Hematopoietic multipotent progenitor cell treated with erythropoietin and hydrocortisone succinate and interleukin-3 and kit ligand, for 17 days (in vitro differentiated cells): ENCODE measurements at regions not wholly inside any gene's neighbourhood (a gene's known extent, or its start where the extent isn't known, plus 50 kb on each side); places are given as distances from the start of the nearest gene placed in this dataset.

Experiments
- DNase-seq: peaks from one replicate; pipeline ENCODE4 v3.0.0-alpha.2; 2015; ENCODE audit warnings: low spot score

GRCh38 chr9:106324591-106325280 lies 538.2 kb upstream of the ZNF462 start:
- DNase-seq = no peak

GRCh38 chr9:106326493-106326892 lies 536.5 kb upstream of the ZNF462 start:
- DNase-seq = no peak

GRCh38 chr9:106333481-106333880 lies 529.5 kb upstream of the ZNF462 start:
- DNase-seq = no peak

- DNase-seq = no peak
Observed at GRCh38 chr9:106334081-106334480, 528.9 kb upstream of the ZNF462 start.

GRCh38 chr9:106339882-106340281 lies 523.1 kb upstream of the ZNF462 start:
- DNase-seq = no peak

- DNase-seq = no peak
Observed at GRCh38 chr9:106350777-106351176, 512.2 kb upstream of the ZNF462 start.

- no peak for DNase-seq
Observed at GRCh38 chr9:106356924-106357323, 506.0 kb upstream of the ZNF462 start.

GRCh38 chr9:106358331-106358730 lies 504.6 kb upstream of the ZNF462 start:
- DNase-seq = no peak

GRCh38 chr9:106376689-106377088 lies 486.3 kb upstream of the ZNF462 start:
- DNase-seq = no peak

- DNase-seq = no peak
Observed at GRCh38 chr9:106383072-106383471, 479.9 kb upstream of the ZNF462 start.

GRCh38 chr9:106387965-106388364 lies 475.0 kb upstream of the ZNF462 start:
- no peak for DNase-seq

- DNase-seq = no peak
Observed at GRCh38 chr9:106393226-106393625, 469.7 kb upstream of the ZNF462 start.

- no peak for DNase-seq
Observed at GRCh38 chr9:106400170-106400569, 462.8 kb upstream of the ZNF462 start.

GRCh38 chr9:106400950-106401349 lies 462.0 kb upstream of the ZNF462 start:
- DNase-seq = no peak

GRCh38 chr9:106403081-106403480 lies 459.9 kb upstream of the ZNF462 start:
- DNase-seq = no peak

GRCh38 chr9:106404137-106404536 lies 458.8 kb upstream of the ZNF462 start:
- no peak for DNase-seq

GRCh38 chr9:106405871-106406435 lies 457.0 kb upstream of the ZNF462 start:
- DNase-seq = no peak

- no peak for DNase-seq
Observed at GRCh38 chr9:106414042-106414441, 448.9 kb upstream of the ZNF462 start.

- DNase-seq = no peak
Observed at GRCh38 chr9:106417685-106418084, 445.3 kb upstream of the ZNF462 start.

- no peak for DNase-seq
Observed at GRCh38 chr9:106419829-106420228, 443.1 kb upstream of the ZNF462 start.

GRCh38 chr9:106420511-106420944 lies 442.4 kb upstream of the ZNF462 start:
- DNase-seq = no peak

- DNase-seq = no peak
Observed at GRCh38 chr9:106421772-106422171, 441.2 kb upstream of the ZNF462 start.

GRCh38 chr9:106423575-106423974 lies 439.4 kb upstream of the ZNF462 start:
- DNase-seq = no peak

- no peak for DNase-seq
Observed at GRCh38 chr9:106432631-106433030, 430.3 kb upstream of the ZNF462 start.
